ENCODE measurements at regions not wholly inside any gene's neighbourhood (a gene's known extent, or its start where the extent isn't known, plus 50 kb on each side); places are given as distances from the start of the nearest gene placed in this dataset.

DNA sequence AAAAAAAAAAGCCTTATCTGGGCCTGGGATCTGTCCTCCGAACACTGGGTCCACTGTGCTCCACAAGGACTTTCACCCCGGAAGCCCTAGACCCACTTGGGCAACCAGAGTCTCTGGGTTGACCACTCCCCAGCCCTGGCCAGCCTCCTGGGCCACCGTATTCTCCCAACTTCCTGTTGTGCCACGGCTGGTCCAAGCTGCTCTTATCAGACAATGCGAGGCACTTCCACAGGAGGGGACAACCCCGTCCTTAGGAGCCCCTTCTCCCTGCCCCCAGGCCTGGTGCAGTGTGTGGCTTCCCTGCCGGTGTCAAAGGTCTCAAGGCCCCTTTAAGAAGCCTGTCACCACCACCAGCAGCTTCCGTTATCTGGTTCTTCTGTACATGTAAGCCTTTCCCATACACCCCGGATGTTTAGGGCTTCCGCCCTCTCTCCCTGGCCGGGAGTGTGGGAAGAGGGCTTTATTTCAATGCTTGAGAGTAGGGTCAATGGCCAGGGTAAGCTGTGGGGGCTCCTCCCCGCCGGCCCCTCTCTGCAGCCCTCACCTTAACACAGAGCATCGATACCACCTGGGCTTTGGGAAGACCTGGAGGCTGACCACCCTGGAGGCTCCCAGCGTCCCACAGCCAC, 313.0 kb downstream of the SEC14L1 start (continued):
- TF ChIP-seq MGA (IDR thresholded peaks at IDR 0.05) (0 out of 2 replicates have a peak, but pooled peaks have one; percentile 9), ZNF408 (CRISPR knock-in tag; IDR thresholded peaks at IDR 0.05; ENCODE audit: low read depth) (no peak), IFI16 (CRISPR knock-in tag; IDR thresholded peaks at IDR 0.05) (no peak), KLF13 (tag; IDR thresholded peaks at IDR 0.05; ENCODE audit: borderline replicate concordance, low read depth) (no peak), CTBP1 (IDR thresholded peaks at IDR 0.05; ENCODE audit: borderline replicate concordance) (peak; percentile 41; the same call in 1 of the 2 replicates), ARID2 (IDR thresholded peaks at IDR 0.05) (no peak), CXXC5 (CRISPR knock-in tag; IDR thresholded peaks at IDR 0.05) (peak; percentile 57), ETV5 (CRISPR knock-in tag; IDR thresholded peaks at IDR 0.05; ENCODE audit: low read depth) (peak; percentile 80; the same call in 1 of the 2 replicates), BMI1 (IDR thresholded peaks at IDR 0.05; ENCODE audit: low read length) (no peak)
- TF ChIP-seq, protein P1, sequence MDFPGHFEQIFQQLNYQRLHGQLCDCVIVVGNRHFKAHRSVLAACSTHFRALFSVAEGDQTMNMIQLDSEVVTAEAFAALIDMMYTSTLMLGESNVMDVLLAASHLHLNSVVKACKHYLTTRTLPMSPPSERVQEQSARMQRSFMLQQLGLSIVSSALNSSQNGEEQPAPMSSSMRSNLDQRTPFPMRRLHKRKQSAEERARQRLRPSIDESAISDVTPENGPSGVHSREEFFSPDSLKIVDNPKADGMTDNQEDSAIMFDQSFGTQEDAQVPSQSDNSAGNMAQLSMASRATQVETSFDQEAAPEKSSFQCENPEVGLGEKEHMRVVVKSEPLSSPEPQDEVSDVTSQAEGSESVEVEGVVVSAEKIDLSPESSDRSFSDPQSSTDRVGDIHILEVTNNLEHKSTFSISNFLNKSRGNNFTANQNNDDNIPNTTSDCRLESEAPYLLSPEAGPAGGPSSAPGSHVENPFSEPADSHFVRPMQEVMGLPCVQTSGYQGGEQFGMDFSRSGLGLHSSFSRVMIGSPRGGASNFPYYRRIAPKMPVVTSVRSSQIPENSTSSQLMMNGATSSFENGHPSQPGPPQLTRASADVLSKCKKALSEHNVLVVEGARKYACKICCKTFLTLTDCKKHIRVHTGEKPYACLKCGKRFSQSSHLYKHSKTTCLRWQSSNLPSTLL (IDR thresholded peaks at IDR 0.05), result no peak
- TF ChIP-seq, protein P2, sequence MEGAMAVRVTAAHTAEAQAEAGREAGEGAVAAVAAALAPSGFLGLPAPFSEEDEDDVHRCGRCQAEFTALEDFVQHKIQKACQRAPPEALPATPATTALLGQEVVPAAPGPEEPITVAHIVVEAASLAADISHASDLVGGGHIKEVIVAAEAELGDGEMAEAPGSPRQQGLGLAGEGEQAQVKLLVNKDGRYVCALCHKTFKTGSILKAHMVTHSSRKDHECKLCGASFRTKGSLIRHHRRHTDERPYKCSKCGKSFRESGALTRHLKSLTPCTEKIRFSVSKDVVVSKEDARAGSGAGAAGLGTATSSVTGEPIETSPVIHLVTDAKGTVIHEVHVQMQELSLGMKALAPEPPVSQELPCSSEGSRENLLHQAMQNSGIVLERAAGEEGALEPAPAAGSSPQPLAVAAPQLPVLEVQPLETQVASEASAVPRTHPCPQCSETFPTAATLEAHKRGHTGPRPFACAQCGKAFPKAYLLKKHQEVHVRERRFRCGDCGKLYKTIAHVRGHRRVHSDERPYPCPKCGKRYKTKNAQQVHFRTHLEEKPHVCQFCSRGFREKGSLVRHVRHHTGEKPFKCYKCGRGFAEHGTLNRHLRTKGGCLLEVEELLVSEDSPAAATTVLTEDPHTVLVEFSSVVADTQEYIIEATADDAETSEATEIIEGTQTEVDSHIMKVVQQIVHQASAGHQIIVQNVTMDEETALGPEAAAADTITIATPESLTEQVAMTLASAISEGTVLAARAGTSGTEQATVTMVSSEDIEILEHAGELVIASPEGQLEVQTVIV (CRISPR knock-in tag; IDR thresholded peaks at IDR 0.05; ENCODE audit: borderline replicate concordance), result no peak
